Fibroblast of lung (primary cell): ENCODE measurements at regions not wholly inside any gene's neighbourhood (a gene's known extent, or its start where the extent isn't known, plus 50 kb on each side); places are given as distances from the start of the nearest gene placed in this dataset.

ENCODE experiments used
- CTCF ChIP-seq, 2 donors: IDR thresholded peaks in 1 of 2; conservative IDR thresholded peaks in 1 of 2; 1 replicate in 1 of 2; 2 replicates in 1 of 2; pipeline ENCODE4 v1.5.1; 2011 to 2012; ENCODE audit warnings: low read length in 2 of 2, control low read depth in 1 of 2, inconsistent platforms in 1 of 2, low read depth in 1 of 2, mild to moderate bottlenecking in 1 of 2
- EZH2 ChIP-seq: IDR thresholded peaks from 2 replicates; pipeline ENCODE4 v1.5.1; 2012; ENCODE audit warnings: low read length, control low read depth, mild to moderate bottlenecking; ENCODE audit errors: missing control alignments

- TF ChIP-seq CTCF (conservative IDR thresholded peaks at IDR 0.05 in 1 of 2, IDR thresholded peaks at IDR 0.05 in 1 of 2; ENCODE audit: low read depth in 1 of 2, low read length in 2 of 2) (no peak), EZH2 (no peak)
Observed at GRCh38 chr6:145227593-145227992, 507.7 kb downstream of the EPM2A start.
